Caco-2 (cell line): ENCODE measurements at regions not wholly inside any gene's neighbourhood (a gene's known extent, or its start where the extent isn't known, plus 50 kb on each side); places are given as distances from the start of the nearest gene placed in this dataset.

ENCODE experiments used
- BruUV-seq: library from RNA; stranded (reverse); fragments of 400-500 nt; replicated peaks from 2 replicates; lab custom pipeline; 2021; lab: Mats Ljungman, UMichigan
- CTCF ChIA-PET: fragments of 300-600 bp; sonication (Branson Sonifier 250); formaldehyde crosslinking; loops from one replicate; lab custom pipeline; 2022; ENCODE audit warnings: antibody characterized with exemption; lab: Charles Lee
- POLR2A ChIA-PET: fragments of 300-600 bp; sonication (Branson Sonifier 250); formaldehyde crosslinking; loops from one replicate; lab custom pipeline; 2022; ENCODE audit warnings: antibody characterized with exemption; lab: Charles Lee
- DNase-seq, 2 experiments: peaks; one replicate each; pipeline versions ENCODE4 v3.0.0 to v3.0.0-alpha.2; 2020 to 2022
- H3K27me3 ChIP-seq: replicated peaks from 2 replicates; pipeline ENCODE4 v1.6.0; 2011; ENCODE audit warnings: low read length; ENCODE audit not compliant: control insufficient read depth, insufficient read depth
- H3K36me3 ChIP-seq: 2 replicates; pipeline ENCODE4 v1.5.1; 2011; ENCODE audit warnings: low read length; ENCODE audit not compliant: control insufficient read depth, insufficient read depth
- H3K4me1 ChIP-seq: fragments of 250-450 bp; sonication (Bioruptor Pico); 2 replicates; pipeline ENCODE4 v1.5.1; 2020; ENCODE audit warnings: mild to moderate bottlenecking
- H3K4me3 ChIP-seq: 2 replicates; pipeline ENCODE4 v1.5.1; 2011; ENCODE audit warnings: low read depth, mild to moderate bottlenecking, control low read depth, low read length
- H3K9me3 ChIP-seq: fragments of 250-450 bp; sonication (Bioruptor Pico); 2 replicates; pipeline ENCODE4 v1.5.1; 2020; ENCODE audit warnings: mild to moderate bottlenecking, moderate library complexity
- H3K27ac Mint-ChIP-seq: one replicate; pipeline ENCODE4 v1.8.0; 2022; ENCODE audit warnings: mixed read lengths; ENCODE audit not compliant: unreplicated experiment
- H3K27me3 Mint-ChIP-seq: one replicate; pipeline ENCODE4 v1.8.0; 2022; ENCODE audit warnings: mixed read lengths; ENCODE audit not compliant: insufficient read depth, unreplicated experiment
- H3K36me3 Mint-ChIP-seq: one replicate; pipeline ENCODE4 v1.8.0; 2022; ENCODE audit warnings: mild to moderate bottlenecking, mixed read lengths; ENCODE audit not compliant: insufficient read depth, unreplicated experiment
- H3K4me1 Mint-ChIP-seq: one replicate; pipeline ENCODE4 v1.8.0; 2022; ENCODE audit warnings: low read depth, mixed read lengths; ENCODE audit not compliant: unreplicated experiment
- H3K4me3 Mint-ChIP-seq: one replicate; pipeline ENCODE4 v1.8.0; 2022; ENCODE audit warnings: mild to moderate bottlenecking, moderate library complexity, mixed read lengths; ENCODE audit not compliant: unreplicated experiment
- H3K9me3 Mint-ChIP-seq: one replicate; pipeline ENCODE4 v1.8.0; 2022; ENCODE audit warnings: mixed read lengths; ENCODE audit not compliant: unreplicated experiment
- intact Hi-C: fragments of 100-400 bp; cut with micrococcal nuclease; formaldehyde crosslinking; loops from one replicate; pipeline ENCODE4 v1.10.0; 2022; ENCODE audit not compliant: unreplicated experiment
- TF ChIP-seq, protein P1 (sequence below), 2 experiments: fragments of 200-600 bp in 1 of 2; IDR thresholded peaks; 1 replicate in 1 of 2; 2 replicates in 1 of 2; pipeline versions ENCODE4 v1.5.1 to v1.8.0; 2011 to 2022; ENCODE audit warnings: antibody characterized with exemption in 1 of 2, control low read depth in 1 of 2, inconsistent platforms in 1 of 2, low read depth in 1 of 2, low read length in 1 of 2, mild to moderate bottlenecking in 1 of 2, moderate library complexity in 1 of 2; ENCODE audit not compliant: insufficient read depth in 1 of 2, severe bottlenecking in 1 of 2, unreplicated experiment in 1 of 2

DNA sequence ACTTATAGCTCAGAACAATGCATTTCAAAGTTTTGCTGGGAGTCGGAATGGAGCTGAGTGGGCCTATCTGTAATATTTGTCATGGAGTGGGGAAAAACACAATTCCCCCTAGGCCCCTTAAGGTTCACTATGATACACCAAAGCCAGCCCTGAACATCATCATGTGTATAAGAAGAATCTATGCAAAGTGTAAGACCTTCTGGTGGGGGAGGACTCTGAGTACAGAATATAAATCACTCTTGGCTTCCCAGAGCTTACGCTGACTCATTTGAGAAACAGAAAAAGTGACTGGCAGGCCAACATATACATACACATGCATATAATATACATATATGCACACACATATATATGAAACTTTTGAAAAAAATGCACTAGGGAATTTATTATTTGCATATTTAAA, 54.1 kb upstream of the UBR2 start:
- intact Hi-C loops, result no loop called here
- H3K27me3 Mint-ChIP-seq, result peaks cover 7% of the 10 kb centered on the region
- no TSS peak for BruUV-seq
- ChIA-PET POLR2A (no interaction called here), CTCF (no interaction called here)
- Histone ChIP-seq H3K36me3 (no peaks in the 10 kb centered on the region), H3K4me1 (no peaks in the 10 kb centered on the region), H3K9me3 (no peaks in the 10 kb centered on the region), H3K27me3 (no peaks in the 10 kb centered on the region), H3K4me3 (no peak overlapping the region)
- no peaks in the 10 kb centered on the region for H3K36me3 Mint-ChIP-seq
- H3K9me3 Mint-ChIP-seq, result no peaks in the 10 kb centered on the region
- H3K4me3 Mint-ChIP-seq, result no peak overlapping the region
- no peak for DNase-seq
- TF ChIP-seq, protein P1, sequence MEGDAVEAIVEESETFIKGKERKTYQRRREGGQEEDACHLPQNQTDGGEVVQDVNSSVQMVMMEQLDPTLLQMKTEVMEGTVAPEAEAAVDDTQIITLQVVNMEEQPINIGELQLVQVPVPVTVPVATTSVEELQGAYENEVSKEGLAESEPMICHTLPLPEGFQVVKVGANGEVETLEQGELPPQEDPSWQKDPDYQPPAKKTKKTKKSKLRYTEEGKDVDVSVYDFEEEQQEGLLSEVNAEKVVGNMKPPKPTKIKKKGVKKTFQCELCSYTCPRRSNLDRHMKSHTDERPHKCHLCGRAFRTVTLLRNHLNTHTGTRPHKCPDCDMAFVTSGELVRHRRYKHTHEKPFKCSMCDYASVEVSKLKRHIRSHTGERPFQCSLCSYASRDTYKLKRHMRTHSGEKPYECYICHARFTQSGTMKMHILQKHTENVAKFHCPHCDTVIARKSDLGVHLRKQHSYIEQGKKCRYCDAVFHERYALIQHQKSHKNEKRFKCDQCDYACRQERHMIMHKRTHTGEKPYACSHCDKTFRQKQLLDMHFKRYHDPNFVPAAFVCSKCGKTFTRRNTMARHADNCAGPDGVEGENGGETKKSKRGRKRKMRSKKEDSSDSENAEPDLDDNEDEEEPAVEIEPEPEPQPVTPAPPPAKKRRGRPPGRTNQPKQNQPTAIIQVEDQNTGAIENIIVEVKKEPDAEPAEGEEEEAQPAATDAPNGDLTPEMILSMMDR (IDR thresholded peaks at IDR 0.05; ENCODE audit: insufficient read depth in 1 of 2, low read depth in 1 of 2, low read length in 1 of 2, severe bottlenecking in 1 of 2, unreplicated experiment in 1 of 2), result no peak
- H3K4me1 Mint-ChIP-seq, result no peaks in the 10 kb centered on the region
- no peak overlapping the region for H3K27ac Mint-ChIP-seq

DNA sequence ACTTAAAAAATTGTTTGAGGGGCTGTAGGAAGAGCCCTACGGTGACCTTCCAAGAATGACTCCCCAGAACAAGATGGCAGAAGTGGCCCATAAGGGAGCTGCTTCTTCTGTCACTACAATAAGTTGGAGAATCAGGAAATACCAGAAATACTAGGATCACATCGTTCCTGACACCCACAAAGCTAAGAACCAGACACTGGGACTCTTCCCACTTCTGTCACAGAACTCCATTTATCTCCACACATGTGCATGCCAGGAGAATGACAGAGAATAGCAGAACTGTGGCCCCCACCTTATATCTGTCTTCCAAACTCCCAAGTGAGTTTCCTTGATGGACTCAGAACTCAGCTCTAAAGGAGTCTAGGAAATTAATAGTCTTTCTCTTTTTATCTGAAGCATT, 54.6 kb upstream of the UBR2 start:
- no peaks in the 10 kb centered on the region for H3K36me3 ChIP-seq
- Mint-ChIP-seq H3K9me3 (no peaks in the 10 kb centered on the region), H3K36me3 (no peaks in the 10 kb centered on the region), H3K27ac (no peak overlapping the region), H3K4me3 (no peak overlapping the region), H3K27me3 (peaks cover 4% of the 10 kb centered on the region), H3K4me1 (no peaks in the 10 kb centered on the region)
- TF ChIP-seq, protein P1 (IDR thresholded peaks at IDR 0.05; ENCODE audit: insufficient read depth in 1 of 2, low read depth in 1 of 2, low read length in 1 of 2, severe bottlenecking in 1 of 2, unreplicated experiment in 1 of 2), result no peak
- CTCF ChIA-PET, result no interaction called here
- H3K4me3 ChIP-seq, result no peak overlapping the region
- H3K4me1 ChIP-seq, result no peaks in the 10 kb centered on the region
- POLR2A ChIA-PET, result interaction anchor here (0.7 kb wide), 1 partner anchor 338 kb away, joined by 11 read pairs; no protein-coding TSS in a partner anchor
- BruUV-seq, result no TSS peak
- no peaks in the 10 kb centered on the region for H3K27me3 ChIP-seq
- no peaks in the 10 kb centered on the region for H3K9me3 ChIP-seq
- no peak for DNase-seq
- intact Hi-C loops, result no loop called here

DNA sequence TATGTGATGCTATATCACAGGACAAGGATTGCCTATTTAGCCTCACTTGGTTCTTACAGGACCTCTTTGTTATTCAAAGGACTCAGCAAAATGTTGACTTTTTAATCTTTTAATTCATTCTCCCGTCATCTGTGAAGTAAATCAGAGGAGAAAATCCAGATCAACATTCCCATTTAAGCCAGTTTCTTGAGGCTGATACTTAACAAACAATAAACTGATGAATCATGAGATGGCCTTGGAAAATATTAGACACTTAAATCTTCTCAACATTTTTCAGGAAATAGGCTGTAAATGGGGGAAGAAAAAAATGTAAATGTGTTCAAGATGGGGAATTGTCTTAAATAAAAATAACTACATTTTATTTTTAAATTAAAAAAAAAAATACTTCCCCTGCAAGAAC, 55.9 kb upstream of the UBR2 start:
- CTCF ChIA-PET, result no interaction called here
- POLR2A ChIA-PET, result no interaction called here

More for the DNA sequence above, 55.9 kb upstream of the UBR2 start:
- intact Hi-C loops, result no loop called here
- H3K4me3 Mint-ChIP-seq, result no peak overlapping the region
- TF ChIP-seq, protein P1 (IDR thresholded peaks at IDR 0.05; ENCODE audit: insufficient read depth in 1 of 2, low read depth in 1 of 2, low read length in 1 of 2, severe bottlenecking in 1 of 2, unreplicated experiment in 1 of 2), result no peak
- no peaks in the 10 kb centered on the region for H3K27me3 Mint-ChIP-seq
- no peaks in the 10 kb centered on the region for H3K9me3 Mint-ChIP-seq
- H3K4me1 Mint-ChIP-seq, result no peaks in the 10 kb centered on the region
- no peak overlapping the region for H3K27ac Mint-ChIP-seq
- no TSS peak for BruUV-seq
- H3K36me3 Mint-ChIP-seq, result no peaks in the 10 kb centered on the region
- no peaks in the 10 kb centered on the region for H3K36me3 ChIP-seq
- H3K4me1 ChIP-seq, result no peaks in the 10 kb centered on the region
- no peaks in the 10 kb centered on the region for H3K9me3 ChIP-seq
- no peaks in the 10 kb centered on the region for H3K27me3 ChIP-seq
- no peak for DNase-seq
- no peak overlapping the region for H3K4me3 ChIP-seq
